ENCODE measurements at regions not wholly inside any gene's neighbourhood (a gene's known extent, or its start where the extent isn't known, plus 50 kb on each side); places are given as distances from the start of the nearest gene placed in this dataset.
"Not testable (repeated sequence)": the region's sequence is repeated elsewhere in the genome, so short reads cannot be mapped to it uniquely, and the experiment has no call there.

GRCh38 chr15:79602180-79602579 lies 170.0 kb downstream of the MINAR1 start:
- no peaks in the 10 kb centered on the region for H3K36me3 ChIP-seq (ENCODE audit: control insufficient read depth, insufficient read depth, low read length)
- no peak overlapping the region for H3K4me3 ChIP-seq (ENCODE audit: low read length)
- DNase-seq (ENCODE audit: low read depth, low spot score), result no peak
- H3K27ac ChIP-seq (ENCODE audit: low read length), result no peak overlapping the region
- H3K27me3 ChIP-seq (ENCODE audit: control insufficient read depth, insufficient read depth, low read length), result no peaks in the 10 kb centered on the region
- no peaks in the 10 kb centered on the region for H3K9me3 ChIP-seq (ENCODE audit: control insufficient read depth, insufficient read depth, low read length)
- no peaks in the 10 kb centered on the region for H3K4me1 ChIP-seq (ENCODE audit: control insufficient read depth, insufficient read depth, low read length)
- no CpG with 5 or more reads among the region's 4 CpGs for WGBS (ENCODE audit: insufficient coverage, insufficient read length)

- DNase-seq (ENCODE audit: low read depth, low spot score), result no peak
- no peaks in the 10 kb centered on the region for H3K4me1 ChIP-seq (ENCODE audit: control insufficient read depth, insufficient read depth, low read length)
- no peaks in the 10 kb centered on the region for H3K27me3 ChIP-seq (ENCODE audit: control insufficient read depth, insufficient read depth, low read length)
- H3K27ac ChIP-seq (ENCODE audit: low read length), result no peak overlapping the region
- no peaks in the 10 kb centered on the region for H3K9me3 ChIP-seq (ENCODE audit: control insufficient read depth, insufficient read depth, low read length)
- H3K4me3 ChIP-seq (ENCODE audit: low read length), result no peak overlapping the region
- no peaks in the 10 kb centered on the region for H3K36me3 ChIP-seq (ENCODE audit: control insufficient read depth, insufficient read depth, low read length)
Observed at GRCh38 chr15:79602731-79603130, 170.6 kb downstream of the MINAR1 start.

- Histone ChIP-seq H3K27me3 (ENCODE audit: control insufficient read depth, insufficient read depth, low read length) (no peaks in the 10 kb centered on the region), H3K4me3 (ENCODE audit: low read length) (no peak overlapping the region), H3K4me1 (ENCODE audit: control insufficient read depth, insufficient read depth, low read length) (no peaks in the 10 kb centered on the region), H3K9me3 (ENCODE audit: control insufficient read depth, insufficient read depth, low read length) (no peaks in the 10 kb centered on the region), H3K27ac (ENCODE audit: low read length) (no peak overlapping the region), H3K36me3 (ENCODE audit: control insufficient read depth, insufficient read depth, low read length) (no peaks in the 10 kb centered on the region)
- no CpG with 5 or more reads among the region's 5 CpGs for WGBS (ENCODE audit: insufficient coverage, insufficient read length)
- no peak for DNase-seq (ENCODE audit: low read depth, low spot score)
Observed at GRCh38 chr15:79606831-79607355, 174.8 kb downstream of the MINAR1 start.

GRCh38 chr15:79608066-79608864 lies 176.1 kb downstream of the MINAR1 start:
- Histone ChIP-seq H3K36me3 (ENCODE audit: control insufficient read depth, insufficient read depth, low read length) (no peaks in the 10 kb centered on the region), H3K4me1 (ENCODE audit: control insufficient read depth, insufficient read depth, low read length) (no peaks in the 10 kb centered on the region), H3K9me3 (ENCODE audit: control insufficient read depth, insufficient read depth, low read length) (no peaks in the 10 kb centered on the region), H3K27me3 (ENCODE audit: control insufficient read depth, insufficient read depth, low read length) (no peaks in the 10 kb centered on the region), H3K4me3 (ENCODE audit: low read length) (no peak overlapping the region), H3K27ac (ENCODE audit: low read length) (no peak overlapping the region)
- WGBS (ENCODE audit: insufficient coverage, insufficient read length), result no CpG with 5 or more reads among the region's 3 CpGs
- DNase-seq (ENCODE audit: low read depth, low spot score), result no peak

- H3K4me3 ChIP-seq (ENCODE audit: low read length), result no peak overlapping the region
- H3K36me3 ChIP-seq (ENCODE audit: control insufficient read depth, insufficient read depth, low read length), result no peaks in the 10 kb centered on the region
- no peak overlapping the region for H3K27ac ChIP-seq (ENCODE audit: low read length)
- H3K9me3 ChIP-seq (ENCODE audit: control insufficient read depth, insufficient read depth, low read length), result no peaks in the 10 kb centered on the region
- H3K4me1 ChIP-seq (ENCODE audit: control insufficient read depth, insufficient read depth, low read length), result no peaks in the 10 kb centered on the region
- WGBS (ENCODE audit: insufficient coverage, insufficient read length), result no CpG with 5 or more reads among the region's 4 CpGs
- no peak for DNase-seq (ENCODE audit: low read depth, low spot score)
- no peaks in the 10 kb centered on the region for H3K27me3 ChIP-seq (ENCODE audit: control insufficient read depth, insufficient read depth, low read length)
Observed at GRCh38 chr15:79609506-79609905, 177.4 kb downstream of the MINAR1 start.

- no peaks in the 10 kb centered on the region for H3K36me3 ChIP-seq (ENCODE audit: control insufficient read depth, insufficient read depth, low read length)
- H3K4me1 ChIP-seq (ENCODE audit: control insufficient read depth, insufficient read depth, low read length), result no peaks in the 10 kb centered on the region
- H3K4me3 ChIP-seq (ENCODE audit: low read length), result no peak overlapping the region
- no peaks in the 10 kb centered on the region for H3K9me3 ChIP-seq (ENCODE audit: control insufficient read depth, insufficient read depth, low read length)
- WGBS (ENCODE audit: insufficient coverage, insufficient read length), result no CpG with 5 or more reads among the region's 3 CpGs
- no peak for DNase-seq (ENCODE audit: low read depth, low spot score)
- H3K27ac ChIP-seq (ENCODE audit: low read length), result no peak overlapping the region
- H3K27me3 ChIP-seq (ENCODE audit: control insufficient read depth, insufficient read depth, low read length), result no peaks in the 10 kb centered on the region
Observed at GRCh38 chr15:79610021-79610420, 177.9 kb downstream of the MINAR1 start.

GRCh38 chr15:79615754-79616153 lies 183.6 kb downstream of the MINAR1 start:
- DNase-seq (ENCODE audit: low read depth, low spot score), result no peak
- Histone ChIP-seq H3K4me3 (ENCODE audit: low read length) (no peak overlapping the region), H3K27me3 (ENCODE audit: control insufficient read depth, insufficient read depth, low read length) (no peaks in the 10 kb centered on the region), H3K4me1 (ENCODE audit: control insufficient read depth, insufficient read depth, low read length) (no peaks in the 10 kb centered on the region), H3K27ac (ENCODE audit: low read length) (no peak overlapping the region), H3K9me3 (ENCODE audit: control insufficient read depth, insufficient read depth, low read length) (no peaks in the 10 kb centered on the region), H3K36me3 (ENCODE audit: control insufficient read depth, insufficient read depth, low read length) (no peaks in the 10 kb centered on the region)
- WGBS (ENCODE audit: insufficient coverage, insufficient read length), result no CpG with 5 or more reads among the region's 4 CpGs

GRCh38 chr15:79617071-79617470 lies 184.9 kb downstream of the MINAR1 start:
- H3K27ac ChIP-seq (ENCODE audit: low read length), result no peak overlapping the region
- no peaks in the 10 kb centered on the region for H3K27me3 ChIP-seq (ENCODE audit: control insufficient read depth, insufficient read depth, low read length)
- no peaks in the 10 kb centered on the region for H3K9me3 ChIP-seq (ENCODE audit: control insufficient read depth, insufficient read depth, low read length)
- no peak overlapping the region for H3K4me3 ChIP-seq (ENCODE audit: low read length)
- DNase-seq (ENCODE audit: low read depth, low spot score), result no peak
- H3K4me1 ChIP-seq (ENCODE audit: control insufficient read depth, insufficient read depth, low read length), result no peaks in the 10 kb centered on the region
- H3K36me3 ChIP-seq (ENCODE audit: control insufficient read depth, insufficient read depth, low read length), result no peaks in the 10 kb centered on the region

- H3K9me3 ChIP-seq (ENCODE audit: control insufficient read depth, insufficient read depth, low read length), result no peaks in the 10 kb centered on the region
- no CpG with 5 or more reads among the region's 4 CpGs for WGBS (ENCODE audit: insufficient coverage, insufficient read length)
- no peaks in the 10 kb centered on the region for H3K4me1 ChIP-seq (ENCODE audit: control insufficient read depth, insufficient read depth, low read length)
- no peak for DNase-seq (ENCODE audit: low read depth, low spot score)
- H3K36me3 ChIP-seq (ENCODE audit: control insufficient read depth, insufficient read depth, low read length), result no peaks in the 10 kb centered on the region
- H3K27me3 ChIP-seq (ENCODE audit: control insufficient read depth, insufficient read depth, low read length), result no peaks in the 10 kb centered on the region
- H3K27ac ChIP-seq (ENCODE audit: low read length), result no peak overlapping the region
- no peak overlapping the region for H3K4me3 ChIP-seq (ENCODE audit: low read length)
Observed at GRCh38 chr15:79620112-79620857, 188.1 kb downstream of the MINAR1 start.

- not testable (repeated sequence) for H3K27ac ChIP-seq (ENCODE audit: low read length); H3K9me3 ChIP-seq (ENCODE audit: control insufficient read depth, insufficient read depth, low read length); H3K36me3 ChIP-seq (ENCODE audit: control insufficient read depth, insufficient read depth, low read length); H3K4me1 ChIP-seq (ENCODE audit: control insufficient read depth, insufficient read depth, low read length); DNase-seq (ENCODE audit: low read depth, low spot score); H3K4me3 ChIP-seq (ENCODE audit: low read length); H3K27me3 ChIP-seq (ENCODE audit: control insufficient read depth, insufficient read depth, low read length)
- WGBS (ENCODE audit: insufficient coverage, insufficient read length), result no CpG with 5 or more reads among the region's 3 CpGs
Observed at GRCh38 chr15:79621805-79622204, 189.7 kb downstream of the MINAR1 start.

Data from iPS DF 6.9 (cell line).